ENCODE measurements at regions not wholly inside any gene's neighbourhood (a gene's known extent, or its start where the extent isn't known, plus 50 kb on each side); places are given as distances from the start of the nearest gene placed in this dataset.

DNA sequence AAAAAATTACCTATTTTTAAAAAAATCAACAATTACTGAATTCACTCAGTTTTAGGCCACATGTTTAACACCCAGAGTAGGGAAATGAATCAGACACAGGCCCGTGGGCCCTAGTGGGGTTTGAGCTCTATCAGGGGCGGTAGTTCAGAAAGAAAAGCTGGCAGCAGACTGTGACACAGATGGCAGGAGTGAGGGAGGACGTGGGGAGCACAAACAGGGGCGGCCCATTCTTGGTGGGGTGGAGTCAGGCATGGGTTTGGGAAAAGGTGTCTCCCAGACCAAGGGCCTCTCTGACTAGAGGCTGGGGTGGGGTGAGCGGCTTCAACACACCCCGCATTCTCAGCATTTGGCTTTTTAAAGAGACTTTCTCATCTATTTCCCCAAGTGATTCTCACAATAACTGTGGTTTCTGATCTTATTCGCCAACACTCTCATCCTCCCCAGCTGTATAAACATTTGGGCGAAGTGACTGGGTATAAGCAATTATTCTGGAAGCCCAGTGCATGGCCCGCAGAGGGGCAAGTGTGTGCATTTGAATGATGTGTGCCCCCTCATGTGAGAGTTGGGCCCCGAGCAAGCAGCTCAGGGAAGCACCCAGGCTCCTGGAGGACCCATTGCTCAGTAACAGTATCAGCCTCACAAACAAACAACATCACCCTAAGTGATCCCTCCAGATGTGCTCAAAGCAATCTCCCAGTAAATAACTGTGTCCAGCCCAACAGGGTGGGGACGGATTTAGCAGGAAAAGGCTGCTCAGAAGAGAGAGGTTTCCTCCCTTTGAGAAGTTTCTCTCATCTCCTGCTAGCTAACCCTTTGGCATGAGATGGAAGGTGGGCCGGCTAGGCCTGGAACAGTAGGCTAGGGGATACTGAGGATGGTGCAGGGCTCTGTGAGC lies 437.6 kb upstream of the ZMIZ1 start:
- DNase-seq, result no peak

DNA sequence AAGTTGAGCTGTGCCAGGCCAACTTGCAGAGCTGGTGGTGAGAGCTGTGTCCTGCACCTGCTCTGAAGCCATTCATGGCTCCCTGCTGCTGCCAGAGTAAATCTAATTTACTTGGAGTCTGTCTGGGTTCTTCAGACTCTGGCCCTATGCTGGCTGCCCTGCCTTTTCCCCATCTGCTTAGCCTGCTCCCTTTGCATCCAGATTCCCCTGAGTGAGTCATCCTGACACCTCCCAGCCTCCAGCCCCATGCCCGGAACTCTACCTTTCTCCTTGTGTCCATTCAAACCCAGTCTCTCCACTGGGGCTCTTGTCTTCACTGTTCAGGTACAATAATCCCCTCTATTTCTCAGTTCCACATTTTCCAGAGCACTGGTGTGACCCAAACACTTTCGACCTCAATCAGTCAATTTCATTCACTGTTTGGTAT lies 434.4 kb upstream of the ZMIZ1 start:
- no peak for DNase-seq

DNA sequence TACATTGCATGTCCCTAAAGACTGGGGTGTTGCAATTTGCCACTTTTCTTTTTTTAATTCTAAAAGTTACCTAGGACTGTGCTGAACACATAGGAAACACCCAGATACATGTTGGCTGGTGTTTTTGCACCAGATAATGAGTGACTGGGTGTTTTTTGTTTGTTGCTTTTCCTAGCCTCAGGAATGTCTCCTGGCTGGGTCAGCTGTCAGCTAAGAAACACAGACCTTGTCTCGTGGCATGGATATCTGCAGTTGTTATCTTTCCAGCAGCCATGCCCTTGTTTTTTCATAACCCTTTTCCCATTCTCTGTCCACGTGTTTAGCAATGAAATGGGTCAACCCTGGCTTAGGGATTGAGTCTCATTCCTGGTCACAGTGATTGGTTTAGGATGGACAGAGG lies 433.9 kb upstream of the ZMIZ1 start:
- no peak for DNase-seq

DNA sequence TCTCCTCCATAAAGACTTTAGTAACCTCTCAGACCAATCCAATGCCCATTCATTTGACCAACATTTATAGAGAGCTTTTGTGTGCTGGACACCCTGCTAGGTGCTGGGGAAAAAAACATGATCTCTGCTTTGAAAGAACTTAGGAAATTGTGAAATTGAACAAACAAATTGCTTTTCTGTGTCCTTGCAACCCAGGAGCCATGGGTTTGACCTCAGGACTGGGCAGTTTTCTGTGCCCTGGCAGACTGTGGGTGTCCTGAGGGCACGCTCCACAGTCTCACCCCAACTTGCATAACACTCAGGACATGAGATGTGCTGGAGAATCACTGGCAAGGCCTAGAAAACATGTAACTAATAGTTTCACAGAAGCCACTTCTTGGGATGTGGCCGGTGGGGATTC lies 429.1 kb upstream of the ZMIZ1 start:
- DNase-seq, result no peak

DNA sequence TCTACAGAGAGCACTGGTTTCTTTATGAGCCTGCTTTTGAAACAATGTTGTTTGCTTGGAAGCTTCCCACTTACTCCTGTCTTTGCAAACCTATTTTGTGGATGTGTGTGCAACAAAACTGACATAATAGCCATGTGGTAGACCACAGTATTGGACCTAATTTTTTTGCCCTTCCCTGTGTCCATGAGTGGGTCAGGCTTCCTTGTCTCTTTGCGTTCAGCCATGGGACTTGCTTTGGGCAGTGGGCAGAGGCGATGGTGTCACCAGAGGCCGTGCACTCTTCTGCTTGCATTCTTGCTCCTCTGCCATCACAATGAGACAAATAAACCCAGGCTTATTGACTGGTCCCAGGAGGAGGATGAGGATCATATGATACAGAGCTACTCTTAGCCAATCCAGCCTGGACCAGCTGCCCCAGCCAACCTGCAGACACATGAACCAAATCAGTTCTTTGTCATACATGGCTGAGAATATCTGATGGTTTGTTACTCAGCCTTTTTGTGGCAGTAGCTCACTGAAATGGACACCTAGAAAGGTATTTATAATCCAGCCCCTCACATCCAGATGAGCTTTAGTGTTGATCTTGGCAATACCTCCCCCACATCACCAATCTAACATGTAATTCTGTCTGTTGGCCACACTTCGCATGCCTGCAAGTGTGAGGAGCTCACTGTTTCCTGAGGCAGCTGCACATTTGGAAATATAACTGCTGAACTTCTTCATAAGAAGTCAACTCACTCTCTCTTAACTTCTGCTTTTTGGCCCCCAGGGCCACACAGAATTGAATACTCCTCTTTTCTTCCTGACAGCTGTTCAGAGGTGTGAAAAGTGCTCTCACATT lies 427.8 kb upstream of the ZMIZ1 start:
- peak; percentile 8 for DNase-seq

DNA sequence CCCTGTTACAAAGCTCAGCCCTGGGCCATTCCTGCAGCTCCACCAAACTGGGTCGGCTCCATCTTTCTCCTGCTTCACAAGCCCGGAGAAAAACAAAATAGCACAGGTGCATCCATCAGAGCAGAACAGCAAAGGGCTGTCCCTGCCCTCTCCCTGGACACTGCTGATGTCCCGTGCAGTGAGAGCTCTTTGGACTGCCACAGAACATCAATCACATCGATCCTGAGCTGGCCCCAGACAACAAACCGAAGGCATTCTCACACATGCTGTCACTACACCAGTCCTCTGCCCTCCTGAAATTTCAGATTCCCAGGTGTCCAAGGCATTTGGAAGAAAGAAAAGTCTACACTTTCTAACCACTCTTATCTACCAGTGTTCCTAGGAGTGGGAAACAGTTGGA lies 427.1 kb upstream of the ZMIZ1 start:
- DNase-seq, result no peak

DNA sequence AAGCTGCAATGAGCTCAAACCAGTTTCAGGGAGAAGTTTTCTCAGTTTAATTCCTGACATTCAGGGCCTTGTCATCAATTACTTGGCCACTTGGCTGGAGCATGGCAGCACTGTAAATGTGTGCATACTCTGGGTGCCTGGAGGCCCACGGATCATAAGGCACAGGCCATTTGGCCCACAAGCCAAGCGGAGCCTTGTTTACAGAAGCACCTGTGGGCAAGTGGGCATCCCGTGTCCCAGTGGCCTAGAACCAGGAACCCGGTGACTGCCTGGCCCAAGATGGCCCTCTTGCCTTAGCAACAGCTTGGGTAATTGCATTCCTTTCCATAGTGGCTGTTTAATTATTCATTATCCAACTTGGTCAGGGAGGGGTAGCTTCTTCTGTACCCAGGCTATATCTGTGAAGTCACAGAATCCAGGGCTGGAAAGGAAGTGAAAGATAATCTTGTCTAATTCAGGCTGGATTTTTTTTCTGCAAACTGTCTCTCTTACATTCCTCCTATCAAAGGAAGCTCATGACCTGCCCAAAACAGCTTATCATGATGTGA lies 426.4 kb upstream of the ZMIZ1 start:
- DNase-seq, result no peak

DNA sequence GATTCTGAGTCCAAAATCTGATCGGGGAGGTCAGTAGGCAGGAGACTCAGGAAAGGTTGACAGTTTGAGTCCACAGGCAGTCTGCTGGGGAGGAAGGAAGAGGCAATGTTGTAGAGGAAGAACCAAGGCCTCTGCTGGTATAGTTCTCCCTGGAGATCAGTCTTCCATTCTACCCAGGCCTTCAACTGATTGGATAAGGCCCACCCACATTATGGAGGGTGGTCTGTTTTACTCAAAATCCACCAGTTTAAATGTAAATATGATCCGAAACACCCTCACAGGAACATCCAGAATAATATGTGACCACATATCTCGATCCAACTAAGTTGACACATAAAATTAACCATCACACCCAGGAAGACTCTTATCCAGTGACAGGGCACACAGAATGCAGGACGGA lies 425.3 kb upstream of the ZMIZ1 start:
- DNase-seq, result no peak

DNA sequence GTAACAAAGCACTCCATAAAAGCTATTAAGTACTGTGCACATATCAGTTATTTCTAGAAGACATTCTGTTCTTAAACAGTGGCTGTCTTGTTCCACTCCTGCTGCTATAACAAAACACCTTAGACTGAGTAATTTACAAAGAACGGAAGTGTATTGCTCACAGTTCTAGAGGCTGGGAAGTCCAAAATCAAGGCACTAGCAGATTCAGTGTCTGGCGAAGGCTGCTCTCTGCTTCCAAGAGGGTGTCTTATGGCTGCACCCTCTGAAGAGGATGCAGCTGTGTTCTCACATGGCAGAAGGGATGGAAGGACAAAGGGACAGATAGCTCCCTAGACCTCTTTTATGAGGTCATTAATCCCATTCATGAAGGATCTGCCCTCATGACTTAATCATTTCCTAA lies 424.2 kb upstream of the ZMIZ1 start:
- no peak for DNase-seq

DNA sequence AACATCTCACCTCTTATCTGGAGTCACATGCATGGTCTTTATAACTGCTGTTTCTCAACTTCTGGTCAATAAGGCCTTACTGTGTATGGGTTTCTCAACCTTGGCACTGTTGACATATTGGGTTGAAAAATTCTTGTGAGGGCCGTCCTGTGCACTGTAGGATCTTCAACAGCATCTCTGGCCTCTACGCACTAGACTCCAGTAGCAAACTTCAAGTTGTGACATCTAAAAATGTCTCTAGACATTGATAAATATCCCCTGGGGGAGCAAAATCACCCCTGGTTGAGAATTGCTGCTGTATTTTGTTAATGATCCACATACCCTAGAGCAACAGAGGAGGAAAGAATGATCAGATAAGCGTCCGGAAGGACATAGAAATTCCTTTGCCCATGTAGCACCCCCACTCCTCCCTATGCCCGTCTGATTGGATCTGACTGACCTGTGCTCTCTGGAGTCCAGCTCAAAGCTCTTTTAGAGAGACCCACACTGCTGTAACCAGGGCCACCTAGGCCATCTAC lies 423.5 kb upstream of the ZMIZ1 start:
- no peak for DNase-seq

DNA sequence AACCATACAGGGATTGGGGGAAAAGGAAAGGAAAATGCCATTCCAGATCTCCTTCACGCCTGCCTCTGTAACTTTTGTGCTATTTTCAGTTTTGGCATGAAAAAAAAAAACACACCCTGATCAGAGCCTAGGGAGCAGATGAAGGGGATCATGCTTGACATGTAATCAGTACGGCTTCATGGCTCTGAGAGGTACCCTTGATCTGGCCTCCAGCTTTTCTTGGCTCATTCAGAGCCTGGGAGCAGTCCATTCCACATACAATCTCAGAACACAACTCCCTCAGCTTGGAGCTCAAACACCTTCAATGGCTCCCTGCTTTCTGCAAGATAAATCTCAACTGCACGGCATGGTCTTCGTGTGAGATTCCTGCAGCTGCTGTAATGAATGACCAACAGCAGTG lies 422.8 kb upstream of the ZMIZ1 start:
- no peak for DNase-seq

DNA sequence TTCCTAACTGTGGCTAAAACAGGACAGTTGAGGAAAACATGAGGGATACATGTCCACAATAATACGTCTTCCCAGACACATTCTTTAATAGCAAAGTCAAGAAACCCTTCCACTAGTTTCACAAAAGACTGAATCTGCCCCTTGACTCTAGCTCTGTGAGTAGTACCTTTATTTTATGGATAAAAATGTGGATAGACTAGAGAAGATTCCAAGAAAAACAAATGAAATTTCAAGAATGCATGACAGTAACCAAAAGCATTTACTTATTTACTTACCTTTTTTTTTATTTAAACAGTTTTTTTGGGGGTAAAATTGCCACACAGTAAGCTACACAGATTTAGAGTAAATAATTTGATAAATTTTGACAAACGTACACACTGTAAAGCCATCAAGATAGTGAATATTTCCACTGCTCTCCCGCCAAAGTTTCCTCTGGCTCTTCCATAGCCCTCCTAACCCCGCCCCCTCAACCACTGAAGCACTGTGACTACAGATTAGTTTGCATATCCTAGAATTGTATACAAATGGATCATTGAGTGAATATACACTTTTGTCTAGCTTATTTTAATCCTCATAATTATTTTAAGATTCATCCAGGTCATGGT lies 420.4 kb upstream of the ZMIZ1 start:
- DNase-seq, result no peak

DNA sequence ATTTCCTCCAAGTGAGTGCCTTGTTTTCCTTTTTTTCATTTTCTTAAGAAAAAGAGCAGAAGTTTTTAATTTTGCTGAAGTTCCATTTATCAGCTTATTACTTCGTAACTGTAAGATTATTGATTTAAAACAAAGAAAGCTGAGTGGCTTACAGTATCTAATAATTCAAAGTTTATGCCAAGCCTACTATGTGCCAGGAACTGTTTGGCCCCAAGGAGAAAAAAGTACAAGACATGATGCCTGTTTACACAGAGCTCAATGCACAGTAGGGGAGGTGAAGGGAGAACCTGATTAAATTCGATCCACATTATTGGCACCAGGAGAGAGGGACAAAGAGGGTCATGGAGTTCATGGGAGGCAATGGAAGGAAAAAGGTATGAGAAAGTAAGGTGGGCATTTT lies 419.3 kb upstream of the ZMIZ1 start:
- no peak for DNase-seq

DNA sequence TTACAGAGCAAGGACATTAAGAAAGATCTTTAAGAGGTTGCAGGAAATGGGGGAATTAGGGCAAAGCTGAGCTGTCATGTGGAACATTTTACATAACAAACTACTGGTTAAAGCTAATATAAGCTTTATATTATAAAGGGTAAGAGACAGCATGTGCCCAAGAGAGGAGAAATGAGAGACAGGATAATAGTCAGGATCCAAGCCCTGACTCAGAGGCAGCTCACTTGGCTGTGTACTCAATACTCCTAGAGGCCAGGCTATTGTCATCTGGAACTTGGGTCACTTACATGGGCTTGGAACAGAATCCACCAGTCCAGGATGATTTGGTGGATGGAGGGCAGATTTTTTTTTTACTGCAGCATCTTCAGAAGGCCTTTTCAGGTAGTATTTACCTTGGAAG lies 418.6 kb upstream of the ZMIZ1 start:
- DNase-seq, result no peak

DNA sequence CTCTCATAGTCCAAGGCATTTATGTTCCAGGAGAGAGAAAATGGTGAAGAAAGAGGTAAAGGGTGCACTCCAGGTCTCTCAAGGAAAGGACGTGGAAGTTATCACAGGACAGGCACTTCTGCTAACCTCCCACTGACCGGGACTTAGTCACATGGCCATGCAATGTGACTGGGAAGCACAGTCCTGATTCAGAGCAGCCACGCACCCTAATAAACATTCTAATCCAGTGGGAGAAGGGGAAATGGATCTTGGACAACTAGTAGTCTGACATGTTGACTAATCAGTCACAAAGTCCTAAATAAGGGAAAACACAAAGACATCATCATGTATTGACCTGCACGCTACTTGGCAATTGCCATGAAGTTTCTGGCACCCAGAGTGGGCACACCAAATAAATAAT lies 417.5 kb upstream of the ZMIZ1 start:
- no peak for DNase-seq

DNA sequence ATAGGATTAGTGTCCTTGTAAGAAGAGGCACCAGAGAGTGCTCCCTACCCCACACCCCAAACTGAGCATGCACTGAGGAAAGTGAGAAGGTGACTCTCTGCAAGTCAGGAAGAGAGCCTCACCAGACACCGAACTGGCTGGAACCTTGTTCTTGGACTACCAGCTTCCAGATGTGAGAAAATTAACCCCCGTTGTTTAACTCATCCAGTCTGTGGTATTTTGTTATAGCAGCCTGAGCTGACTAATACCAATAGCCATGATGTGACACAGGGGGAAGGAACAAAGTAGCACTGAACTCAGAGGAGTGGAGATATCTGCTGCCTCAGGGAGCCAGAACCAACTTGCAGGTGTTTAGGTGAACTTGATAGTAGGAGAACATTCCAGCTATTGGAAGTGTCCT lies 415.2 kb upstream of the ZMIZ1 start:
- DNase-seq, result no peak

DNA sequence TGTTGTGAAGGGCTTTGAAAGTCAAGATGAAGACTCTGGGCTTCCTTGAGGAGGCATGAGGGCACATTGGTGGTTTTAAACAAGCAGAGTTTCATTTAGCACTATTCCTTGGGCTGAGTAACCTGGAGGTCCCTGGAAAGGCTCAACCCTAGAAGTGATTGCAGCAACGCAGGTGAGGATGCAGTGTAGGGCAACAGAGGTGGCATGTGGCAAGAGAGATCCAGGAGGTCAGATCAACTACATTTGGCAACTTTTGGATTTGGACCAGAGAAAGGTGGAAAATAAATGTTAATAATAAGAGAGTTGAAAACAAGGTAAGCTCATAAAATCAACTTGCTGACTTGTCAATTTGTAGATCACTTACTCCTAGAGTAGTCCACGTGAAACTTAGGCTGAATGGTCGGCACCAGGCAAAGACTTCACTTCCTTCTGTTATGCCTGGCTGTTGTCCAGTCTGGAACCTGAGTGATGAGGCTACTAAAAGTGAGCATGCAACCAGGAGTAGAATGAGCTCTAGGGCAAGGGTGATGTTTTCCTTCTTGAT lies 414.6 kb upstream of the ZMIZ1 start:
- no peak for DNase-seq

DNA sequence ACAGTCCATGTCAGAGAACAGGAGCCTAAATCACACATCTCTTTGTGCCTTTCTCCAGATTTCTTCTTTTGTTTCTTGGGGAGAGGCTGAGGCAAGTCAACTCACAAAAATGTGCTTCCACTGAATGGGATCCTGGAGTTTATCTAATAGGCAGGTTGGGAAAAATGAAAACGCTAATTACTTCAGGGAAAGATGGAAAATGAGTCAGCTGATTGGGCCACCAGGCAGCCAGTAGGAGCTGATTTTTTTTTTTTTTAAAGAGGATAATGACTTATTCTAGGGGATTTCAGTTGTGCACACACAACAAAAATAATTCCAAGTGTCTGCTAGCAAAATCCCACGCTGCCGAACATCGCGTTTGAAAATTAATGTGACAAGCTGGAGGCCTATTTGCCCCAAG lies 412.8 kb upstream of the ZMIZ1 start:
- DNase-seq, result no peak

DNA sequence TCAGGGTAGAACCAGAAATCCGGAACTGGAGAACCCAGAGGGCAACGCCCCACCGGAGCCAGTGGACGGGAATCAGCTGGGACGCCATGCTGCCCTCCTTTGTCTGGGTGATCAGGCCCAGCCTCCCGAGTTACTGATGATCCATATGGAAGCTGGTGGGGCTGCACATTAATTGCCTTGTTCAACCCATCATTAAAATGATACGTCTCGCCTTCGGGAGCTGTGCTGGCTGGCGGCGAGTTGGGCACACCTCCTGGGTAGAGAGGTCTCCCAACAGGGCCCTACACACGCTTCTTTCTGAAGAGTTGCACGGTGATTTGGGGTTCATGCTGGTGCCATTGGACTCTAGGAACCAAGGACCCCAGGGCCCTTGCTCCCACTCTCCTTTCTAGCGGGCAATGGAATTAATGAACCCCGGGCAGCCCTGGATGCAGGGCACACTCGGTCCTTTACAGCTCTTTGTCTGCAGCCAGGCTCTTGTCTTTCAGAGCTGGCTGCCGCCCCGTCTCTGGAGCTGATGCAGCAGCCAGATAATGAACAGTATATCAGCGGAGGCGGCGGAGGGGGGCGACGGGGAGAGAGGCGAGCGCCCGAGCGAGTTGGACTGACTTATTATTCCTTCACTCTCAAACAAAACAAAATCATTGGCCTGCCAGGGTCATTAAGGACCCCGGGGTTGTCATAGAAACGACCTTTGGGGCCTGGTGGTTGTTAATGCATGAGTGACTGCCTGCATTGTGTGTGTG lies 412.2 kb upstream of the ZMIZ1 start:
- DNase-seq, result peak; percentile 17

DNA sequence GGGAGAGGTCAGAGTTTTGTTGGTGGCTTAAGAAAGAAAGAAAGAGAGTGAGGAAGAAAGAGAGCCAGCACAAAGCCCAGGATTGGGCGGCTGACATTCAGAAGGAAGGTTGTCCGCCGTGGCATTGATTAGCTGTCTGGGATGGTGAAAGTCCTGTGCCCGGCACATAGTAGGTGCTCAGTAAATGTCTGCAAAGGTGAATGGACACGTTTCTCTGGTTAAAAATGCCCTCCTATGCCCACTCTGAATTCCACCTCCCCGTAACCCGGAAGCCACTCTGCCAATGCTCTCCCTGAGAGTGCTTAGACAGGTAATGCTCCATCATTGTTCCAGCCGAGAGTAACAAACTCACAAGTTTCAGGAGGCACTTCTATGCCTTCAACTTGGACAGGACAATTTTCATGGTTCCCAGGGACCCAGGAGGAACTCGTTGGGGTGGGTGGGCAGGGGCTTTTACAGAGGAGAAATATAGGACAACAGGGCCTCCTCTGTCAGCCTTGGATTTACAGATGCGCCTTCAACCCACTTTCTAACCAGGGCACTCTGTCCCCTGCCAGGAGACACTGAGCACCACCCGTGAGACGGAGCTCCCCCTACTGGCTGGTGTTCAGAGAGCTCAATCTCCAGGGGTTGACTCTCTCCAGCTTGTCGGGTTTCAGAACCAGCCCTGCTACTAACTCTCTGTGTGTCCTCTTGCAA lies 411.5 kb upstream of the ZMIZ1 start:
- peak; percentile 82 for DNase-seq

DNA sequence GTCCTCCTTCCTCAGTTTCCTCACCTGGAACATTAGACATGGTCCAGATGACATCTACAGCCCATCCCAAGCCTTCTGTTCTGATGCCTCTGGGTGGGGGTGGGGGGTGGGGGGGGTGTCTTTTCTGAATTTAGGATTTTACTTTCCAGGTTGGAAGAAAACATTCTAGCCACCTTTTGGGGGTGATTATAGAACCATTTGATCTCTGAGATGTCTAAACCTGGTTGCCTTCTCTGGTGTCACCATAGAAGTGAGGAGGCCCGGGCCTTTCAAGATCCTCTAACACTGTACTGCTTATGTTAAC lies 411.0 kb upstream of the ZMIZ1 start:
- no peak for DNase-seq

Measured in OCI-M1 (cell line).